Endothelial cell of umbilical vein (primary cell): ENCODE measurements at regions not wholly inside any gene's neighbourhood (a gene's known extent, or its start where the extent isn't known, plus 50 kb on each side); places are given as distances from the start of the nearest gene placed in this dataset.

ENCODE experiments used
- BruUV-seq: library from RNA; stranded (reverse); fragments of 400-500 nt; replicated peaks from 2 replicates; lab custom pipeline; 2021; lab: Mats Ljungman, UMichigan
- CTCF ChIA-PET: fragments of 300-600, 350-600 bp; sonication (Branson Sonifier 250); formaldehyde crosslinking; loops from one replicate; lab custom pipeline; 2021; ENCODE audit warnings: antibody characterized with exemption, inconsistent platforms; lab: Charles Lee
- POLR2A ChIA-PET: fragments of 300-600, 350-600 bp; sonication (Branson Sonifier 250); formaldehyde crosslinking; loops from one replicate; lab custom pipeline; 2021; ENCODE audit warnings: antibody characterized with exemption, inconsistent platforms; lab: Charles Lee
- DNase-seq: peaks from one replicate; pipeline ENCODE4 v3.0.0-alpha.2; 2011; ENCODE audit warnings: low read depth, low spot score
- FAIRE-seq: peaks from 2 replicates; lab custom pipeline; 2011; peaks lifted over from hg19 to GRCh38; lab: Jason Lieb, UNC
- H2AFZ ChIP-seq: 2 replicates; pipeline ENCODE4 v1.6.0; 2012; ENCODE audit warnings: low read depth, low read length, control low read depth, inconsistent platforms
- H3K27ac ChIP-seq: 2 replicates; pipeline ENCODE4 v1.5.1; 2011; ENCODE audit warnings: low read depth, mild to moderate bottlenecking, control low read depth, low read length, moderate library complexity; ENCODE audit not compliant: insufficient read depth
- H3K27me3 ChIP-seq, 2 experiments: 2 replicates each; pipeline versions ENCODE4 v1.6.0 to v1.6.1; 2011; ENCODE audit warnings: low read length in 2 of 2, mixed read lengths in 1 of 2; ENCODE audit not compliant: control insufficient read depth in 2 of 2, insufficient read depth in 2 of 2
- H3K36me3 ChIP-seq, 2 experiments: 2 replicates in 1 of 2; 3 replicates in 1 of 2; pipeline ENCODE4 v1.5.1; 2011; ENCODE audit warnings: low read length in 2 of 2, mild to moderate bottlenecking in 1 of 2, moderate library complexity in 1 of 2; ENCODE audit not compliant: control insufficient read depth in 2 of 2, insufficient read depth in 2 of 2; ENCODE audit errors: extremely low read depth in 1 of 2
- H3K4me1 ChIP-seq: 3 replicates; pipeline ENCODE4 v1.5.1; 2011; ENCODE audit warnings: mild to moderate bottlenecking, low read length; ENCODE audit not compliant: control insufficient read depth, insufficient read depth; ENCODE audit errors: extremely low read depth
- H3K4me2 ChIP-seq: 2 replicates; pipeline ENCODE4 v1.6.1; 2011; ENCODE audit warnings: low read length, control low read depth, mixed read lengths; ENCODE audit not compliant: insufficient read depth
- H3K4me3 ChIP-seq, 3 experiments: fragments of 200-600 bp in 1 of 3; sonication (generic), shearing (Covaris generic) in 1 of 3; replicated peaks in 1 of 3; 2 replicates each; pipeline ENCODE4 v1.5.1; 2011 to 2016; ENCODE audit warnings: control low read depth in 3 of 3, low read length in 3 of 3, mild to moderate bottlenecking in 2 of 3, inconsistent platforms in 1 of 3, low read depth in 1 of 3, moderate library complexity in 1 of 3; ENCODE audit not compliant: insufficient read depth in 1 of 3
- H3K79me2 ChIP-seq: 2 replicates; pipeline ENCODE4 v1.6.0; 2012; ENCODE audit warnings: low read length, inconsistent platforms; ENCODE audit not compliant: control insufficient read depth, insufficient read depth
- H3K9ac ChIP-seq: replicated peaks from 2 replicates; pipeline ENCODE3; 2011; ENCODE audit warnings: low read length, control low read depth; ENCODE audit not compliant: insufficient read depth; ENCODE audit errors: extremely low read depth
- H3K9me1 ChIP-seq: replicated peaks from 3 replicates; pipeline ENCODE4 v1.6.0; 2011; ENCODE audit warnings: mild to moderate bottlenecking, low read length; ENCODE audit not compliant: control insufficient read depth, insufficient read depth; ENCODE audit errors: extremely low read depth
- H3K9me3 ChIP-seq: replicated peaks from 2 replicates; pipeline ENCODE4 v1.5.1; 2012; ENCODE audit warnings: low read length, inconsistent platforms; ENCODE audit not compliant: control insufficient read depth, insufficient read depth
- H4K20me1 ChIP-seq: replicated peaks from 2 replicates; pipeline ENCODE3; 2011; ENCODE audit warnings: mild to moderate bottlenecking, low read length; ENCODE audit not compliant: control insufficient read depth, insufficient read depth; ENCODE audit errors: extremely low read depth
- CTCF ChIP-seq, 2 donors: IDR thresholded peaks; 1 replicate in 1 of 2; 2 replicates in 1 of 2; pipeline ENCODE4 v1.5.1; 2011; ENCODE audit warnings: low read length in 2 of 2, mild to moderate bottlenecking in 2 of 2, moderate library complexity in 2 of 2, control low read depth in 1 of 2, inconsistent platforms in 1 of 2, low read depth in 1 of 2; ENCODE audit not compliant: insufficient read depth in 1 of 2; ENCODE audit errors: extremely low read depth in 1 of 2
- EZH2 ChIP-seq: IDR thresholded peaks from 2 replicates; pipeline ENCODE4 v1.6.1; 2012; ENCODE audit warnings: borderline replicate concordance, low read depth, mild to moderate bottlenecking, moderate library complexity, low read length, inconsistent platforms; ENCODE audit not compliant: severe bottlenecking
- FOS ChIP-seq: IDR thresholded peaks from 2 replicates; pipeline ENCODE4 v1.6.1; 2011; ENCODE audit warnings: mild to moderate bottlenecking, low read length, moderate library complexity, borderline replicate concordance; ENCODE audit not compliant: insufficient read depth
- GATA2 ChIP-seq: IDR thresholded peaks from 2 replicates; pipeline ENCODE4 v1.7.0; 2011; ENCODE audit warnings: low read depth, mild to moderate bottlenecking, moderate library complexity, mixed read lengths, low read length; ENCODE audit not compliant: insufficient read length, insufficient read depth
- JUN ChIP-seq: IDR thresholded peaks from 2 replicates; pipeline ENCODE4 v1.6.1; 2011; ENCODE audit warnings: borderline replicate concordance, low read depth; ENCODE audit not compliant: insufficient read length, insufficient read depth
- MAX ChIP-seq: IDR thresholded peaks from 2 replicates; pipeline ENCODE4 v1.6.1; 2011; ENCODE audit not compliant: insufficient read depth, insufficient read length
- MYC ChIP-seq: IDR thresholded peaks from one replicate; pipeline ENCODE4 v1.6.1; 2011; ENCODE audit warnings: mild to moderate bottlenecking, low read depth, low read length
- POLR2AphosphoS5 ChIP-seq: IDR thresholded peaks from 2 replicates; pipeline ENCODE4 v1.6.1; 2012; ENCODE audit warnings: low read depth, mild to moderate bottlenecking, control low read depth, low read length, moderate library complexity; ENCODE audit not compliant: insufficient read depth
- dilution Hi-C: fragments of 300-500 bp; cut with MboI; formaldehyde crosslinking; loops from one replicate; pipeline ENCODE4 v1.15.0; 2019; ENCODE audit warnings: low sequenced_read_pairs; ENCODE audit not compliant: extremely low pct_ligation_motif_present
- intact Hi-C: fragments of 100-400 bp; cut with micrococcal nuclease; formaldehyde crosslinking; loops from one replicate; pipeline ENCODE4 v1.10.0; 2022

GRCh38 chr4:32890398-32890797, 2170.2 kb downstream of the PCDH7 start:
- Histone ChIP-seq H3K79me2 (no peaks in the 10 kb centered on the region), H3K9me1 (no peaks in the 10 kb centered on the region), H3K4me1 (no peaks in the 10 kb centered on the region), H3K27me3 (no peaks in the 10 kb centered on the region), H3K4me2 (no peak overlapping the region), H3K9ac (no peak overlapping the region), H4K20me1 (no peaks in the 10 kb centered on the region), H2AFZ (no peak overlapping the region), H3K27ac (no peak overlapping the region), H3K9me3 (no peaks in the 10 kb centered on the region), H3K4me3 (no peak overlapping the region), H3K36me3 (no peaks in the 10 kb centered on the region)
- TF ChIP-seq GATA2 (no peak), POLR2AphosphoS5 (no peak), CTCF (IDR thresholded peaks at IDR 0.05; ENCODE audit: extremely low read depth in 1 of 2, insufficient read depth in 1 of 2, low read depth in 1 of 2, low read length in 2 of 2) (no peak), FOS (no peak)
- intact Hi-C loops, result no loop called here
- no peak for FAIRE-seq
- DNase-seq, result no peak
- dilution Hi-C loops, result no loop called here
- CTCF ChIA-PET, result no interaction called here
- POLR2A ChIA-PET, result no interaction called here
- no TSS peak for BruUV-seq

- H4K20me1 ChIP-seq, result no peaks in the 10 kb centered on the region
- no peaks in the 10 kb centered on the region for H3K9me1 ChIP-seq
- no peak overlapping the region for H2AFZ ChIP-seq
- H3K79me2 ChIP-seq, result no peaks in the 10 kb centered on the region
- H3K27me3 ChIP-seq, result no peaks in the 10 kb centered on the region
- H3K36me3 ChIP-seq, result no peaks in the 10 kb centered on the region
- H3K9me3 ChIP-seq, result no peaks in the 10 kb centered on the region
- CTCF ChIA-PET, result no interaction called here
- no peak overlapping the region for H3K27ac ChIP-seq
- TF ChIP-seq CTCF (IDR thresholded peaks at IDR 0.05; ENCODE audit: extremely low read depth in 1 of 2, insufficient read depth in 1 of 2, low read depth in 1 of 2, low read length in 2 of 2) (no peak), MAX (no peak), EZH2 (no peak), POLR2AphosphoS5 (no peak), GATA2 (no peak), JUN (no peak), MYC (no peak)
- H3K4me1 ChIP-seq, result no peaks in the 10 kb centered on the region
- dilution Hi-C loops, result no loop called here
- DNase-seq (no peak), FAIRE-seq (no peak)
- BruUV-seq, result no TSS peak
- no peak overlapping the region for H3K4me2 ChIP-seq
- POLR2A ChIA-PET, result no interaction called here
- no peak overlapping the region for H3K9ac ChIP-seq
- intact Hi-C loops, result no loop called here
- no peak overlapping the region for H3K4me3 ChIP-seq
Observed at GRCh38 chr4:32909053-32909452, 2188.9 kb downstream of the PCDH7 start.
